Ectodermal cell (in vitro differentiated cells): ENCODE measurements at regions not wholly inside any gene's neighbourhood (a gene's known extent, or its start where the extent isn't known, plus 50 kb on each side); places are given as distances from the start of the nearest gene placed in this dataset.
"Not testable (repeated sequence)": the region's sequence is repeated elsewhere in the genome, so short reads cannot be mapped to it uniquely, and the experiment has no call there.

Source experiments
- H3K27ac ChIP-seq: 2 replicates; pipeline ENCODE4 v1.7.0; 2013; ENCODE audit warnings: mild to moderate bottlenecking, low read depth, low read length; ENCODE audit not compliant: insufficient read depth, poor library complexity, severe bottlenecking
- H3K27me3 ChIP-seq: 2 replicates; pipeline ENCODE4 v1.7.0; 2013; ENCODE audit warnings: mild to moderate bottlenecking, low read length; ENCODE audit not compliant: insufficient read depth, control insufficient read depth, poor library complexity, severe bottlenecking
- H3K36me3 ChIP-seq: one replicate; pipeline ENCODE4 v1.7.0; 2013; ENCODE audit warnings: low read length; ENCODE audit not compliant: control insufficient read depth, insufficient read depth
- H3K4me1 ChIP-seq: one replicate; pipeline ENCODE4 v1.7.0; 2013; ENCODE audit warnings: low read length; ENCODE audit not compliant: control insufficient read depth, insufficient read depth
- H3K4me3 ChIP-seq: 2 replicates; pipeline ENCODE4 v1.7.0; 2013; ENCODE audit warnings: low read depth, low read length, control low read depth; ENCODE audit not compliant: insufficient read depth
- H3K9me3 ChIP-seq: 2 replicates; pipeline ENCODE4 v1.7.0; 2013; ENCODE audit warnings: mild to moderate bottlenecking, low read length, moderate library complexity; ENCODE audit not compliant: control insufficient read depth
- WGBS, 2 experiments: methylation state at CpG; one replicate each; pipeline ENCODE4 v1.1.7; 2013; ENCODE audit warnings: missing lambda C conversion rate in 2 of 2; 5-methylcytosine and 5-hydroxymethylcytosine counted together

- Histone ChIP-seq H3K27me3 (no peaks in the 10 kb centered on the region), H3K9me3 (no peaks in the 10 kb centered on the region), H3K4me3 (no peak overlapping the region), H3K36me3 (no peaks in the 10 kb centered on the region), H3K4me1 (no peaks in the 10 kb centered on the region), H3K27ac (no peak overlapping the region)
- WGBS, 2 experiments: 90 to 95% methylated on average over 2 to 3 of the region's 3 CpGs
Observed at GRCh38 chr1:163632269-163632668, 310.5 kb downstream of the NUF2 start.

GRCh38 chr1:163633366-163633765, 311.6 kb downstream of the NUF2 start:
- WGBS, 2 experiments: 96 to 98% methylated on average over 1 of the region's 1 CpG
- no peaks in the 10 kb centered on the region for H3K27me3 ChIP-seq
- no peak overlapping the region for H3K27ac ChIP-seq
- no peaks in the 10 kb centered on the region for H3K4me1 ChIP-seq
- no peak overlapping the region for H3K4me3 ChIP-seq
- no peaks in the 10 kb centered on the region for H3K9me3 ChIP-seq
- H3K36me3 ChIP-seq: no peaks in the 10 kb centered on the region

GRCh38 chr1:163645676-163646075, 323.9 kb downstream of the NUF2 start:
- WGBS, 2 experiments: 92 to 97% methylated on average over 25 of the region's 25 CpGs
- not testable (repeated sequence) for H3K36me3 ChIP-seq, H3K4me3 ChIP-seq, H3K9me3 ChIP-seq, H3K27ac ChIP-seq, H3K27me3 ChIP-seq, H3K4me1 ChIP-seq

- Histone ChIP-seq H3K27ac (no peak overlapping the region), H3K9me3 (no peaks in the 10 kb centered on the region), H3K4me1 (no peaks in the 10 kb centered on the region), H3K4me3 (no peak overlapping the region), H3K27me3 (no peaks in the 10 kb centered on the region), H3K36me3 (no peaks in the 10 kb centered on the region)
- 89 to 94% methylated on average over 4 of the region's 4 CpGs for WGBS, 2 experiments
Observed at GRCh38 chr1:163650624-163651023, 328.9 kb downstream of the NUF2 start.

- Histone ChIP-seq H3K27ac (no peak overlapping the region), H3K27me3 (no peaks in the 10 kb centered on the region), H3K4me3 (no peak overlapping the region), H3K4me1 (no peaks in the 10 kb centered on the region), H3K36me3 (no peaks in the 10 kb centered on the region), H3K9me3 (no peaks in the 10 kb centered on the region)
Observed at GRCh38 chr1:163652441-163652840, 330.7 kb downstream of the NUF2 start.

- Histone ChIP-seq H3K4me1 (no peaks in the 10 kb centered on the region), H3K4me3 (no peak overlapping the region), H3K9me3 (no peaks in the 10 kb centered on the region), H3K27ac (no peak overlapping the region), H3K27me3 (no peaks in the 10 kb centered on the region), H3K36me3 (no peaks in the 10 kb centered on the region)
Observed at GRCh38 chr1:163655565-163655964, 333.8 kb downstream of the NUF2 start.

GRCh38 chr1:163656095-163656759, 334.5 kb downstream of the NUF2 start:
- H3K27ac ChIP-seq: no peak overlapping the region
- no peak overlapping the region for H3K4me3 ChIP-seq
- H3K4me1 ChIP-seq: no peaks in the 10 kb centered on the region
- no peaks in the 10 kb centered on the region for H3K27me3 ChIP-seq
- no peaks in the 10 kb centered on the region for H3K9me3 ChIP-seq
- 88 to 89% methylated on average over 4 of the region's 4 CpGs for WGBS, 2 experiments
- H3K36me3 ChIP-seq: no peaks in the 10 kb centered on the region

- no peak overlapping the region for H3K27ac ChIP-seq
- H3K9me3 ChIP-seq: no peaks in the 10 kb centered on the region
- H3K27me3 ChIP-seq: no peaks in the 10 kb centered on the region
- no peaks in the 10 kb centered on the region for H3K4me1 ChIP-seq
- 94 to 95% methylated on average over 3 of the region's 3 CpGs for WGBS, 2 experiments
- no peak overlapping the region for H3K4me3 ChIP-seq
- no peaks in the 10 kb centered on the region for H3K36me3 ChIP-seq
Observed at GRCh38 chr1:163657719-163658118, 336.0 kb downstream of the NUF2 start.

GRCh38 chr1:163661391-163661790, 339.6 kb downstream of the NUF2 start:
- no peaks in the 10 kb centered on the region for H3K4me1 ChIP-seq
- H3K9me3 ChIP-seq: no peaks in the 10 kb centered on the region
- 95 to 96% methylated on average over 5 to 6 of the region's 8 CpGs for WGBS, 2 experiments
- no peaks in the 10 kb centered on the region for H3K27me3 ChIP-seq
- H3K27ac ChIP-seq: no peak overlapping the region
- H3K36me3 ChIP-seq: no peaks in the 10 kb centered on the region
- H3K4me3 ChIP-seq: no peak overlapping the region

- Histone ChIP-seq H3K27me3 (no peaks in the 10 kb centered on the region), H3K36me3 (no peaks in the 10 kb centered on the region), H3K4me3 (no peak overlapping the region), H3K9me3 (no peaks in the 10 kb centered on the region), H3K4me1 (no peaks in the 10 kb centered on the region), H3K27ac (no peak overlapping the region)
- 91 to 92% methylated on average over 6 of the region's 6 CpGs for WGBS, 2 experiments
Observed at GRCh38 chr1:163664671-163665335, 343.0 kb downstream of the NUF2 start.
